A204.1 (cell line): ENCODE measurements at regions not wholly inside any gene's neighbourhood (a gene's known extent, or its start where the extent isn't known, plus 50 kb on each side); places are given as distances from the start of the nearest gene placed in this dataset.
"Not testable (repeated sequence)": the region's sequence is repeated elsewhere in the genome, so short reads cannot be mapped to it uniquely, and the experiment has no call there.

Experiments used
- FAIRE-seq: peaks from 2 replicates; lab custom pipeline; 2012; peaks lifted over from hg19 to GRCh38; lab: Jason Lieb, UNC

DNA sequence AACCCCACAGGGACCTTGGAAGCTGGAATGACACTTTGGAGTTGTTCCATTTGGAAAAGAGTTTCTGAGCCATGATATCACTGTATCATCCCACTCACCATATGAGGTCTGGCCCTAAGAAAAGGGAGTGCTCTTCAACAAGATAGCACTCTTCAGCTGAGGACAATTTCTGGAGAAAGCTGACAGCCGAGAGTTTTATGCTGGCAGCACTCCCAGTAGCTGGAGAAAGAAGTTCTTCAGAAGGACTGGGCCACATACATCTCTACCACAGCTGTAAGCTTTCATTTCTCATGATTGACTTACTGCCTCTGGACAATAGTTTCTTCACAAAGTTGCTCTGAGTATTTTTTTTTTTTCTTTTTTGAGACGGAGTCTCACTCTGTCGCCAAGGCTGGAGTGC lies 914.4 kb upstream of the ADAMTS5 start:
- FAIRE-seq = not testable (repeated sequence)

DNA sequence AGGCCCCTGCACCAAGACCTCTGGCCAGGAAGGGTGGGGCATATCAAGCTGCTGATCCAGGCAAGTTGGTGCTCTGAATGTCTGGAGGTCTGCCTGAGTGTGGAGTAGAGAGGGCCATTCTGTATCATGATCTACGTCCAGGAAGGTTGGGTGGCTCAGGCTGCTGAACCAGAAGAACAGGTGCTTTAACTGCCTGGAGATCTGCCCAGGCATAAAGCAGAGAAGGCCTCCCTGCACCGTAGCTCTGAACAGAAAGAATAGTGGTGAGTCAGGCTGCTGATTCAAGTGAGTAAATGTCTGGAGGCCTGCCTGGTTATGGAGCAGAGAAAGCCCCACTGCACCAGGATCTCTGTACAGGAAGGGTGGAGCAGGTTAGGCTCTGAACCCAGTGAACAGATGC lies 905.5 kb upstream of the ADAMTS5 start:
- not testable (repeated sequence) for FAIRE-seq

- FAIRE-seq = not testable (repeated sequence)
Observed at GRCh38 chr21:27870755-27871154, 903.9 kb upstream of the ADAMTS5 start.

- FAIRE-seq = not testable (repeated sequence)
Observed at GRCh38 chr21:27860314-27860955, 893.5 kb upstream of the ADAMTS5 start.

DNA sequence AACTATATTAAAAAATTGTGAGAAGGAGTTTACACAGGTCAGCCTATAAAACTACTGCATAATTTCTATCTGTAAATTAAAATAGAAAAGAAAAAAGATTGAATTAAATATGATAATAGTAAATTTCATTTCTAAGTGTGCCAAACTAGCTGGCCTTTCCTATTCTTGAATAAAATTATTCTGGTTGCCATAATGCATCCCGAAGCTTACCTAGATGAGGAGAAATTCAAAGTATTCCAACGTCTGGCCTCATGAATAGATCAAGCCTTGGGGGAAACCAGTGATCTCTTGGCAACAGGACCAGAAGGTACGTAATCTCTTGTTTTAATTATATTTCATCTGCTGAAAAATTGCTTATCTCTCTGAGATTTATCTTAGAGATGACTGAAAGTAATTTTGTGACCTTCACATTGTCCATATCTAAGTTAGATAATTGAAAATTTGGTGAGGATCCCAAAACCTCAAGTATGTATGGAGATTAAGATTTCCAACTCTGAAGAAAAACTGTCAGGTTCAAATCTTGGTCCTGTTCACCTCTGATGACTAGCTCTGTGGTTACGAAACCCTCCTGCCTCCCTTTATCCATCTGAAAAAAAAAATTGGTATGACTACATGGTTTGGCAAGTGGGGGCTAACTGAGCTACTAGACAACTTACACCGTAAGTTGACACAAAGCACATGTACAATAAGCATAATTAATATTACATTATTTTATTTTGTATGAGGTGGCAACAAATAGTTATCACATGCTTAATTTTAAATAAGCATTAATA lies 891.4 kb upstream of the ADAMTS5 start:
- not testable (repeated sequence) for FAIRE-seq

- not testable (repeated sequence) for FAIRE-seq
Observed at GRCh38 chr21:27856988-27857387, 890.1 kb upstream of the ADAMTS5 start.

- FAIRE-seq = no peak
Observed at GRCh38 chr21:27841084-27841672, 874.3 kb upstream of the ADAMTS5 start.

DNA sequence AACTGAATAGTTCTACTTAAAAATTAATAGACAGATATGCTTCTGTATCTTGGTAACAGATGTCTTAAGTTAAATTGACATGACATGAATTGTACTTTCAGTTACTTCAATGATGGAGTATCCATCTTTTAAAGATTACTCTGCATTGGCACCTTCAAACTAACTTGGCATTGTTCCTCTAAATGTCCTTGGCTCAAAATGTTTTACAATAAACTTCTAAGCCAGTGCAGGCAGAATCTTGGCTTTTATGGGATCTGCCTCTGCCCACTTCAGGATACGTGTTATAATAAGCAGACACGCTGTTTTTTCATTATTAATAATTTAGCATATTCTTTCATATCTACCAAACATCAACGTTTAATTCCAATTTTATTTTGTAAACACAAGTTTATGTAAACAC lies 873.4 kb upstream of the ADAMTS5 start:
- no peak for FAIRE-seq

- FAIRE-seq = no peak
Observed at GRCh38 chr21:27839512-27840115, 872.7 kb upstream of the ADAMTS5 start.

DNA sequence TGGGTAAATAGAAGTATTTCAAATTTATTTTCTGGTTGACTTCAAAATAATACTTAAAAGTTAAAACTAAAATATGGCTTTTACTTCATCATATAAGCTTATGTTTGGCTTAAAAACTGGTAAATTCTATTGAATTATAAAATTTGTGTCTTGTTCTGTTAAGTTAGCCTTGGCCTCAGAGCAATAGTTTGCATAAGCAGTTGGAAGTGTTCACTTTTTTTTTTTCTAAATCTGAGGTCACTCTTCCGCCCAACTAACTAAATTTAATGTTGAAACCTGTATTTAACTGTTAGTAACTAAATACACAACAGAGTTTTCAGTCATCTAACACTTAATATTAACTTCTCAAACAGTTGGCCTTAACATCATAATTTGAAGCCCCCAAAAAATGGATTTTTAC lies 871.7 kb upstream of the ADAMTS5 start:
- no peak for FAIRE-seq

DNA sequence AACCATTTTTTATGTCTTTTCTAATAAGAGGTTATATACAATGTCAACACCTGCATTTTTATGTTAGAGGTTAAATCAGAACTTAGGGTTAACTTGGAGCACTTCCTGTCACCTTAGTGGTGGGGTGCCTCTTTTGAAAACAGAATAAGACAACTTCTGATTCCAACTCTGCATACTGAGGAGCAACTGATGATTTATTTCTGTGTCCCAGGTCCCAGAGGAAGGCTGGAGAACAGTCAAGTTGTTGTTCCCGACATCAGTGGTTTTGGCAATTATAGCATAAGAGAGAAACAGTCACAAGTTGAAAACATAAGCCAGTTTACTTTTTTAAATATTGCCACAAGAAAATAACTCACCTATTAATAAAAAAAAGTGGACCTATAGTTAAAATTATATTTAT lies 871.0 kb upstream of the ADAMTS5 start:
- no peak for FAIRE-seq

DNA sequence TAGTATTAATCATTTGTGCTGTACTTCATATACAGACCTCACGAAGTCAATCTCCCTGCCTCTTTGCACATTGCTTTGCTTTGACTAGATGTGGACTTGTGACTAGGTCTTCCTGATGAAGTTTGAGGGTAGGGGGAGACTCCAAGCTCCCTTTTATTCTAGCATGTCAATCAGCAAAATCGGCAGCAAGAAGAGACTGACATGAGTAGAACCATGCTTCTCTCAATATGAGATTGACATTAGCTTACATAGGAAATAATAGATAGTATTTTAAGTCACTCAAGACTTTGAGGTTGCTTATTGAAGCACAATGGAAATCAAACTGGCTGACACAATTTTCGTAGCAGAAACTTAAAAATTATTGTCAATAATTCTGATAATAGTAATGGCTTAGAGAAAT lies 866.4 kb upstream of the ADAMTS5 start:
- no peak for FAIRE-seq

- no peak for FAIRE-seq
Observed at GRCh38 chr21:27831816-27832569, 865.1 kb upstream of the ADAMTS5 start.

DNA sequence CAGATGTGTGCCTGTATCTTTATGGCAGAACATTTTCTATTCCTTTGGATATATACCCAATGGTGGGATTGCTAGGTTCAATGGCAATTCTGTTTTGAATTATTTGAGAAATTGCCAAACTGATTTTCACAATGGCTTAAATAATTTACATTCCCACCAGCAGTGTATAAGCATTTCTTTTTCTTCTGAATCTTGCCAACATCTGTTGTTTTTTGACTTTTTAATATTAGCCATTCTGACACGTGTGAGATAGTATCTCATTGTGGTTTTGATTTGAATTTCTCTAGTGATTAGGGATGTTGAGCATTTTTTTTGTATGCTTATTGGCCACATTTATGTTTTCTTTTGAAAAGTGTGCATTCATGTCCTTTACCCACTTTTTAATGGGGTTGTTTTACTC lies 864.3 kb upstream of the ADAMTS5 start:
- FAIRE-seq = no peak

DNA sequence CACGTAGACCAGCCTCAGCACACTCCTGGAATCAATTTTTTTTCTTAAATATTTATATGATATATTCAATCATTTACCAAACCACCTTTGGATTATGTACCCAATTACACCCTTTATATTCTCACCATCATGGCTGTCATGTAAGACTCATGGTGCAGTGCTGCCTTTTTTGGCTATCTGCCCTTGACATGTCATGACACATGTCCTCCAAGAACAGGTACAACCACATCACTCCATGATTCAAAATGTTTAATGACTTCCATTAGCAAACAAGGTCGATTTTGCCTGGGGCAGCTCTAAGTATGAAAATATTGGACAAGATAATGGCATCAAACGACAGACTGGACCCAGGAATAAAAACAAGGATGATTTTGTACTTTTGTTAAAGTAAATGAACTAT lies 861.1 kb upstream of the ADAMTS5 start:
- no peak for FAIRE-seq

GRCh38 chr21:27825035-27825434 lies 858.1 kb upstream of the ADAMTS5 start:
- no peak for FAIRE-seq

DNA sequence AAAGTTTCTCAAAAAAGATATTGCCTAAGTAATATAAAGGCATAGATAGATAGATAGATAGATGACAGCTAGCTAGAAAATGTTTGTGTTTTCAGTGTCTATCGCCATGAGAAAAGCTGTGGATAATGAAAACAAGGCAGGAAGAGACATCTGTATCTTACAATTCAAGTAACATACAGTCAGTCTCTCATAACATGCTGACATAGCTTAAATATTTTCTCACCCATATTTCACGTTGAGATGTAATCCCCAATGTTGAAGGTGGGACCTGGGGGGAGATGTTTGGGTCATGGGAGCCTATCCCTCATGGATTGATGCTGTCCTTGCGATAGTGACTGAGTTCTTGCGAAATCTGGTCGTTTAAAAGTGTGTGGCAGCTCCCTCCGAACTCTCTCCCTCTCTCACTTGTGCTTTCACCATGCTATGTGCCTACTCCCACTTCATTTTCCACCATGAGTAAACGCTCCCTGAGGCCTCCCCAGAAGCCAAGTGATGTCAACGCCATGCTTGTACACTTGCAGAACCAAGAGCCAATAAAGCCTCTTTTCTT lies 856.8 kb upstream of the ADAMTS5 start:
- FAIRE-seq = no peak

DNA sequence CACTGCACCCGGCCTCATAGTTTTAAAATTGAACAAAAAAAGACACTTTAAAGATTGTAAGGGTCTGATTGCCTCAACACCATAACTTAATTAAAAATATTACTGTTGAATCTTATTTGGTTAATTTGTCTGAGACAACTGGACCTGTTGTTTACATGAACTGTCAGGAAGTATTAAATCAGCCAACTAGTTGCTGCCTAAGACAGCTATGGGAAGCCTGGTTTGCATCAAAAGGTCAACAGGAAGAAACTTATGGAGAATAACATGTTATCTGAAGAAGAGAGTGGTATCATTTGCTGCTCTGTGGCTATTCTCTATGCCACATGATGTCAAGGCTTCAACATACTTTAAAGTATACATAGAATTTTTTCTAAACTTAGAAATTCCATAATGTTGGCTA lies 853.5 kb upstream of the ADAMTS5 start:
- no peak for FAIRE-seq

DNA sequence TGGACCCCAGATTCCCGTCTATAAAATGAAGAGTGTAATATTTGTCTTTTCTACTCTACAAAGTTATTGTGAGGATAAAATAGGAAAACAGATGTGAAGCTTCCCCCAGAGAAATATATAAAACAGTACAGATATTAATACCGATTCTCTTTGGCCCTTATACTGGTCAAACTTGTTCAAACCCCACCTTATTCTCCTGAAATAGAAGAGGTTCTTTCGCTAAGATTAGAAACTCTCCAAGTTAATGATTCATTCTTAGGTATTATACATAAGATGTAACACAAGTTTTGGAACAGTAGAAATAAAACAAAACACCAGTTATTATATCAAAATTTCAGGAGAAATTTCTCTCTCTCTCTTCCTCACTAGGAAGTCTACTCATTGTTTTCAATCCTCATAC lies 852.4 kb upstream of the ADAMTS5 start:
- FAIRE-seq = no peak

GRCh38 chr21:27818847-27819246 lies 852.0 kb upstream of the ADAMTS5 start:
- no peak for FAIRE-seq

GRCh38 chr21:27817902-27818623 lies 851.2 kb upstream of the ADAMTS5 start:
- no peak for FAIRE-seq
